ENCODE measurements at regions not wholly inside any gene's neighbourhood (a gene's known extent, or its start where the extent isn't known, plus 50 kb on each side); places are given as distances from the start of the nearest gene placed in this dataset.

DNA sequence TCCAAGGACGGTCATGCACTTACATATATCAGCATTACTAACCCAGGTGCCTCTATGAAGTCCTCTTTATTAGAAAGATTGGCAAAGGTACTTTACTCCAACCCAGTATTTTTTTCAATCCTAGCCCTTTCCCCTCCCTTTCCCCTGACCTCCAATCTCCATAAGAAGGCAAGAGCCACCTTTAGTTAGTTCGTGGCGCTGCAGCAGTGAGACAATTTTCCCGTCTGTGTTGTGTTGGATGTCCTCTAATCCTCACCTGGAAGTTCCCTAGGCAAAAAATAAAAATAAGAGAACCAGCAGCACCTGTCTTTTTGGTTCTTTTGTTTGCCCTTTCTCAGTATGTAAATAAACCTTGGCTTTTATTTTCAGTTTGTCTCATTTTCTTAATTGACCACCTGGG, 439.6 kb upstream of the LRFN5 start:
- H3K4me1 ChIP-seq (ENCODE audit: insufficient read depth, low read length): no peaks in the 10 kb centered on the region
- DNase-seq: peak; percentile 35
- no peaks in the 10 kb centered on the region for H3K27me3 ChIP-seq (ENCODE audit: insufficient read depth, low read length)
- H3K18ac ChIP-seq (ENCODE audit: insufficient read length, low read depth, low read length): no peak overlapping the region
- no peaks in the 10 kb centered on the region for H3K79me2 ChIP-seq (ENCODE audit: insufficient read depth, low read length)
- no peak overlapping the region for H2BK120ac ChIP-seq (ENCODE audit: low read depth, low read length, poor library complexity, severe bottlenecking)
- no peak overlapping the region for H3K27ac ChIP-seq (ENCODE audit: insufficient read length, low read depth, low read length)
- no peak overlapping the region for H3K14ac ChIP-seq (ENCODE audit: insufficient read depth, low read length)
- Mint-ChIP-seq H3K4me1 (peaks cover 4 to 6% of the 10 kb centered on the region in 2 experiments; a peak in 3 of 4 replicates), H3K27ac (peak overlapping the region in 1 of 3 experiments; percentile 68; a peak in 1 of 7 replicates), H3K36me3 (ENCODE audit: insufficient read depth in 1 of 3, low read depth in 3 of 3) (peaks cover 0 to 5% (median 4%) of the 10 kb centered on the region in 3 experiments; a peak in 2 of 7 replicates), H3K27me3 (ENCODE audit: low read depth) (no peaks in the 10 kb centered on the region), H3K9me3 (peaks cover 3 to 4% of the 10 kb centered on the region in 2 experiments; a peak in 4 of 5 replicates), H3K4me3 (no peak overlapping the region)
- H3K9me3 ChIP-seq (ENCODE audit: control insufficient read depth, low read depth, low read length): no peaks in the 10 kb centered on the region
- no CpG with 5 or more reads among the region's 4 CpGs for WGBS (ENCODE audit: extremely low coverage, insufficient read length, low lambda C conversion rate)
- TF ChIP-seq, protein P1, sequence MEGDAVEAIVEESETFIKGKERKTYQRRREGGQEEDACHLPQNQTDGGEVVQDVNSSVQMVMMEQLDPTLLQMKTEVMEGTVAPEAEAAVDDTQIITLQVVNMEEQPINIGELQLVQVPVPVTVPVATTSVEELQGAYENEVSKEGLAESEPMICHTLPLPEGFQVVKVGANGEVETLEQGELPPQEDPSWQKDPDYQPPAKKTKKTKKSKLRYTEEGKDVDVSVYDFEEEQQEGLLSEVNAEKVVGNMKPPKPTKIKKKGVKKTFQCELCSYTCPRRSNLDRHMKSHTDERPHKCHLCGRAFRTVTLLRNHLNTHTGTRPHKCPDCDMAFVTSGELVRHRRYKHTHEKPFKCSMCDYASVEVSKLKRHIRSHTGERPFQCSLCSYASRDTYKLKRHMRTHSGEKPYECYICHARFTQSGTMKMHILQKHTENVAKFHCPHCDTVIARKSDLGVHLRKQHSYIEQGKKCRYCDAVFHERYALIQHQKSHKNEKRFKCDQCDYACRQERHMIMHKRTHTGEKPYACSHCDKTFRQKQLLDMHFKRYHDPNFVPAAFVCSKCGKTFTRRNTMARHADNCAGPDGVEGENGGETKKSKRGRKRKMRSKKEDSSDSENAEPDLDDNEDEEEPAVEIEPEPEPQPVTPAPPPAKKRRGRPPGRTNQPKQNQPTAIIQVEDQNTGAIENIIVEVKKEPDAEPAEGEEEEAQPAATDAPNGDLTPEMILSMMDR (conservative IDR thresholded peaks at IDR 0.05): peak; percentile 43
- H3T11ph ChIP-seq (ENCODE audit: low read length): no peak overlapping the region
- H3K23ac ChIP-seq (ENCODE audit: insufficient read length, low read depth, low read length): no peak overlapping the region
- H2AK5ac ChIP-seq (ENCODE audit: insufficient read length, low read length): no peak overlapping the region
- no peak overlapping the region for H4K5ac ChIP-seq (ENCODE audit: insufficient read length, low read depth, low read length)
- no peak overlapping the region for H4K91ac ChIP-seq (ENCODE audit: insufficient read length, low read depth, low read length)
- no peak overlapping the region for H3K4me2 ChIP-seq (ENCODE audit: insufficient read depth, insufficient read length, low read length)
- H4K8ac ChIP-seq (replicated peaks; ENCODE audit: insufficient read length, low read depth, low read length): no peak overlapping the region
- H3K4ac ChIP-seq (ENCODE audit: low read depth, low read length): no peak overlapping the region
- no peak overlapping the region for H2BK15ac ChIP-seq (ENCODE audit: low read depth, low read length)
- H2AFZ ChIP-seq (ENCODE audit: low read length): no peak overlapping the region
- no peak overlapping the region for H2BK20ac ChIP-seq (ENCODE audit: low read depth, low read length, poor library complexity, severe bottlenecking)
- no peak overlapping the region for H2BK5ac ChIP-seq (ENCODE audit: insufficient read length, low read length)
- no peak overlapping the region for H2BK12ac ChIP-seq (ENCODE audit: insufficient read length, low read depth, low read length)
- H3K23me2 ChIP-seq (ENCODE audit: insufficient read length, low read depth, low read length, poor library complexity, severe bottlenecking): no peaks in the 10 kb centered on the region
- H4K20me1 ChIP-seq (ENCODE audit: control insufficient read depth, insufficient read depth, insufficient read length): no peaks in the 10 kb centered on the region
- H3K9ac ChIP-seq (ENCODE audit: extremely low read depth, insufficient read length, low read length): no peak overlapping the region
- H3K79me1 ChIP-seq (ENCODE audit: insufficient read depth, low read depth, low read length, poor library complexity, severe bottlenecking): no peaks in the 10 kb centered on the region
- no peak overlapping the region for H3K56ac ChIP-seq (ENCODE audit: insufficient read length, low read depth, low read length)
